NCI-H2227 (cell line): ENCODE measurements at regions not wholly inside any gene's neighbourhood (a gene's known extent, or its start where the extent isn't known, plus 50 kb on each side); places are given as distances from the start of the nearest gene placed in this dataset.
"Not testable (repeated sequence)": the region's sequence is repeated elsewhere in the genome, so short reads cannot be mapped to it uniquely, and the experiment has no call there.

Experiments used
- DNase-seq: peaks from one replicate; lab custom pipeline; 2025; ENCODE audit not compliant: unreplicated experiment; lab: John Stamatoyannopoulos, UW

DNA sequence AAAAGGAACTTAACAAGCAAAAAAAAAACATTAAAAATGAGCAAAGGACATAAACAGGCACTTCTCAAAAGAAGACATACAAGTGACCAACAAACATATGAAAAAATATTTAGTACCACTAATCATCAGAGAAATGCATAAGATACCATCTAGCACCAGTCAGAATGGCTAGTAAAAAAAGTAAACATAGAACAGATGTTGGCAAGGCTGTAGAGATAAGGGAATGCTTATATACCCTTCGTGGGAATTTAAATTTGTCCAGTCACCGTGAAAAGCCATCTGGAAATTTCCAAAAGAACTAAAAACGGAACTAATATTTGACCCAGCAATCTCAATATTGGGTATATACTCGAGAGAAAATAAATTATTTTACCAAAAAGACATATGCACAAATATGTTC, 1751.3 kb upstream of the LRRTM1 start:
- no peak for DNase-seq

DNA sequence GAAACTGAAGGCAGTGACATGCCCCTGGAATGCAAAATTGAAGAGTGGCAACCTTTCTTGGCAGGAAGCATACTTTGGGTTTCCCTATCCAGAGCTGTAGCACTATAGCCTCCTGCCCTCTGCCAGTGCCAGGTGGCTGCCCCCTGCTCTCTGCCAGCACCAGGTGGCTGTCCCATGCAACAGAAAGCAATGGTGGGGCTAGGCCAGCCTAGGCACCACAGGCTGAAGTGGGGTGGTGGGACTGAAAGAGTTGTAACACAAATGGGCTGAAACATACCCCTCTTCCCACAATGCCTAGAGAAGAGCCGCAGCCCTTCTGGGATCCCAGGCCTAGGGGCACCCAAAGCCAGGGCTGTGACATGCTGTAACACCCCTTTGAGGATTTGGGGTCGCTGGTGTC, 1739.3 kb upstream of the LRRTM1 start:
- no peak for DNase-seq

DNA sequence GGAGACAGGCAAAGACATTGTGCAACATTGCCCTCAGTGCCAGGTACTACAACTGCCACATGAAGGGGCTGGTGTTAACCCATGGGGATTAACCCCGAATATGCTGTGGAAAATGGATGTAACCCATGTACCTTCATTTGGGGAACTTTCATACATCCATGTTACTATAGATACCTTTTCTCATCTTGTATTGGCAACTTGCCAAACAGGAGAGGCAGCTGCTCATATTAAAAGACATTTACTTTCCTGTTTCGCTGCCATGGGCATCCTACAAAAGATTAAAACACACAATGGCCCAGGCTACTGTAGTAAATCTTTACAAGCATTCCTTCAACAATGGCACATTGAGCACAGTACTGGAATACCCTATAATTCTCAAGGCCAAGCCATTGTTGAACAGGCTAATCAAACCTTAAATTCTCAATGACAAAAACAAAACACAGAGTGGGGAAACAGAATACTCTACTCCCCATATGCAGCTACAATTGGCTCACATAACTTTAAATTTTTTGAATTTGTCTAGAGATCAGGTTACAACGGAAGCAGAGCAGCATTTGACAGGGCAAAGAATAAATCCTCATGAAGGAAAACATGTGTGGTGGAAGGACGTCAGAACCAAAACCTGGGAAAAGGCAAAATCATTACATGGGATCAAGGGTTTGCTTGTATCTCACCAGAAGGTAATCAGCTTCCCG, 1723.5 kb upstream of the LRRTM1 start:
- DNase-seq = peak; percentile 57

DNA sequence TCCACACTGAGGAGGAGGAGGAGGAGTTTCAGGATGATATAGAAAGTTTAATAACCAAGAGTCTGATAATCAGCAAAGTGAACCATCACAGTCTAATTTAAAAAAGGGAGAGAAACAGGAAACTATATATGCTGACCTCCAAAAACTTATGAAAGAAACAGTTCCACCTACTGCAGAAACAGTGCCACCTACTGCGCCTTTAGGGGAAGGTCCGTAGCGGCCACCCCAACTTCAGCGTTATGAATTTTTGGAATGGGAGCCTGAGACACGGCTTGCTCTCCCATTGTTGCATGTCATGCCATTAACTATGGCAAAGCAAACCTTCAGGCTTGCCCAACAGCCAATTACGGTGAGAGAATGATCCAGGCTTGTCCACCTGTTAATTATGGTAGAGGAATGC, 1719.2 kb upstream of the LRRTM1 start:
- no peak for DNase-seq

DNA sequence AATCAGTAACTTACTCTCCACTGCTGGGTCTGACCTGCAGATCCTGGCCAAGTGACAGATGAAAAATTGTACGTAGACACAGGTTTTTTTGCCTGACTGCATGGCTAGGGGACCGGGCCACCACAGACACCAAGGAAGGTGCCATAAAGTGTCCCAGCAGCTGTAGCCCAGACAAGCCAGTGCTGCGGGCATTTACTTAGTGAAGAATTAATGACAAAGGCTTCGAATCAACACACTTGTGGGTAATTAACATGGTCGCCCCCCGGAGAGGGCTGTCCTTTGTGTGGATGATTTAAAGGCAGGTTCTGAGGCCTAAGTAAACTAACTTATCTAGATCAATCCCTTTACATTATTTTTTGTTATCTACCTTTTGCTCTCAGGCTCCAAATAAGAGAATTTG, 1709.1 kb upstream of the LRRTM1 start:
- DNase-seq = no peak

DNA sequence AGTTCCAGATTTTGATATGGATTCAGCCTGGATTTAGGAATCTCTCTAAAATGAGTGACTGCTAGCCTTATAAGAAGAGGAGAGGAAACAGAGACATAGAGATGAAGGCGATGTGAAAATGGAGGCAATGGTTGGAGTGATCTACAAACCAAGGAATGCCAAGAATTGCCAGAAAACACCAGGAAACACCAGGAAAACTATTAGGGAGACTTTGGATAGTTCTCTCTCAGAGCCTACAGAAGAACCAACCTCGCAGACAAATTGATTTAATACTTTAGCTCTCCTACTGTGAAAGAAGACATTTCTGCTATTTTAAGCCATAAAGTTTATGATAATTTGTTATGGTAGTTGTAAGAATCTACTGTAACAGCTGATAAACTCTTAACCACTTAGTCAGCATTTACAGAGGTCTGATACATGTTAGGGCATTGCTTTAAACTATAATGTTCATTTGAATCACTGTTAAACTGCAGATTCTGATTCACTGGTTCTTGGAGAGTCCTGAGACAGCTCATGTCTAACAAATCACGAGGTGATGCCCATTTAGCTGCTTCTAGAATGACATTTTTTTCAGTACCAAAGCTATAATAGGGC, 1702.6 kb upstream of the LRRTM1 start:
- DNase-seq = no peak

DNA sequence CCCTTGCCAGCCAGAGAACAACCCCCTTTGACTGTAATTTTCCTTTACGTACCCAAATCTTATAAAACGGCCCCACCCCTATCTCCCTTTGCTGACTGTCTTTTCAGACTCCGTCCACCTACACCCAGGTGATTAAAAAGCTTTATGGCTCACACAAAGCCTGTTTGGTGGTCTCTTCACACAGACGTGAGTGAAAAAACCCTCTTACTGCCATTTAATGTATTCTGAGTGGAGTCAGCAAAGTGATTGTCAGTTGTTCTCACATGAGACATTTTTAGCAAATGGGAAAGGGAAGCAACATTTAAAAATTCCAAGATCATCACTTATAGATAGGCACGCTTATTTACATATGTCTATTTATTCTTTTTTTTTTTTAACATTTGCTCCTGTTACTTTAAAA, 1701.3 kb upstream of the LRRTM1 start:
- DNase-seq = not testable (repeated sequence)

DNA sequence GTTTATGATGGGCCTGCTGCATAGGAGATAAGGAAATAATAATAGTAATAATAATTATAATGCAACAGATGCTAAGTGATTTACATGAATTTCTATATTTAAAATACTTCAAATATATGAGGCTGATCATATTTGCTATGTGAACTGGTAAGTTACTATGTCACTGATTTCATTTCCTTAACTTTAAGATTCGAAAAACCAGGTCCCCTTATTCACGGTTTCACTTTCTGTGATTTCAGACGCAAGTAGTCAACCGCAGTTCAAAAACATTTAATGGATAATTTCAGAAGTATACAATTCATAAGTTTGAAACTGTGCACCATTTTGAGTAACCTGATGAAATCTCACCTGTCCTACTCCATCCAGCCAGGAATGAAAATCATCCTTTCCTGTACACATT, 1697.1 kb upstream of the LRRTM1 start:
- DNase-seq = no peak

DNA sequence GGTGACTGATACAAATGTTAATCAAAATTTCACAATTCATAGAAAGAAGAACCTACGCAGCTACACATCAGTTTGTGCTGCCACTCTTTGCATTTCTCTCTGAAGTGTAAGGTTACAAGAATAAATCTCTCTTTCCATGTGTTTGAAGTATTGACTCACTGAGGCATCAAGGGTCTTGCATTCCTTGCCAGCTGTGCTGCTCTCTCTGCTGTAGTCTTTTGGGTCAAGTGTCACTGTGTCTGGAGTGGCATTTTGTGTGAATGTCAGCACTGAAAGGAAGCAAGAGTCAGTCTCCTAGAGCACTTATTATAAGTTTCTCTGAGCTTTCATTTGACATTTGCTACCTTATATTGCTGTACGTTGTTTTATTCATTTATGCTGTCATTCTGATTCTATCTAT, 1696.1 kb upstream of the LRRTM1 start:
- no peak for DNase-seq

DNA sequence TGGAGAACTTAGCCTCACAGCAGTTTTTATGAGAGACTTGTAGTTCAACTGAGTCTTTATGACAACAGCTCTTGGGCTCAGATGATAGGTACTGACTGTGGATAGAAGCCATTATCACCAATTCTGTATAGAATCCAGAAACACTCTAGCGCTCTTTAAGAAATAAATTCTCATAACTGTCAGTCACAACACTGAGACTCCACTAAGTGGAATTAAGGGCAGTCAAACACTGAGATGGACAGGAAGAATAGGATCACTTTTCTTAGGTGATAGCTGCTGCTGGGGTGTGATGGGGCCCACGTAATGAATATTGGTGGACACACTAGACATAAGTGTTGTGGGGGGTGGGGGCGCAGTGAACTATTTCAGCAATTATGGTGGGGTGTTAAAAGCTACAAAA, 1691.8 kb upstream of the LRRTM1 start:
- no peak for DNase-seq

DNA sequence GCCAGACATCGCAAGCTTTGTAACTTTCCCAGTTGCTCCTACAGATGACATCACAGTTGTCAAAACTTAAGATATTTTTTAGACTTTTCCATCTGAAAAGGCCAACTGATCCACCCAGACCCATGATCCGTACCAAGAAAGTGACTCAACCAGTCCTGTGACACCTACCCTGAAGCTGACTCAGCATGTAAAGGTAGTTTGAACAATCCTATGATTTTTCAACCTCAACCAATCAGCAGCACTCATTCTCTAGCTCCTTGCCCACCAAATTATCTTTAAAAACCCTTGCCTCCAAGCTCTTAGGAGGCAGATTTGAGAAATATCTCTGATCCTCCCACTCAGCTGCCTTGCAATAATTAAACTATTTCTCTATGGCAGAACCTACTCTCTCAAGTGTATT, 1686.7 kb upstream of the LRRTM1 start:
- no peak for DNase-seq

DNA sequence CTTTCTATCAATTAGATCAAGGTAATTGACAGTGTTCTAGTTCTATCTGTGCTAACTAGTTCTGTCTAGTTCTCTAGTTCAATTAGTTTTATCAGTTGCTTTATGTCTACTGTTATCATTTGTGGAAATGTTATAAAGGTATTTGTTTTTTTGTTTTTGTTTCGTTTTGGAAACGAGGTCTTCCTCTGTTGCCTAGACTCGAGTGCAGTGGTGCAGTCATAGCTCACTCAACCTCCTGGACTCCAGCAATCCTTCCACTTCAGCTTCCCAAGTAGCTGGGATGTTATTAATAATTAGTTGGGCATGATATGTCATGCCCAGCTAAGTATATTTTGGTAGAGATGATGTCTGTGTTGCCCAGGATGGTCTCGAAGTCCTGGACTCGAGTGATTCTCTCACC, 1682.8 kb upstream of the LRRTM1 start:
- DNase-seq = no peak

DNA sequence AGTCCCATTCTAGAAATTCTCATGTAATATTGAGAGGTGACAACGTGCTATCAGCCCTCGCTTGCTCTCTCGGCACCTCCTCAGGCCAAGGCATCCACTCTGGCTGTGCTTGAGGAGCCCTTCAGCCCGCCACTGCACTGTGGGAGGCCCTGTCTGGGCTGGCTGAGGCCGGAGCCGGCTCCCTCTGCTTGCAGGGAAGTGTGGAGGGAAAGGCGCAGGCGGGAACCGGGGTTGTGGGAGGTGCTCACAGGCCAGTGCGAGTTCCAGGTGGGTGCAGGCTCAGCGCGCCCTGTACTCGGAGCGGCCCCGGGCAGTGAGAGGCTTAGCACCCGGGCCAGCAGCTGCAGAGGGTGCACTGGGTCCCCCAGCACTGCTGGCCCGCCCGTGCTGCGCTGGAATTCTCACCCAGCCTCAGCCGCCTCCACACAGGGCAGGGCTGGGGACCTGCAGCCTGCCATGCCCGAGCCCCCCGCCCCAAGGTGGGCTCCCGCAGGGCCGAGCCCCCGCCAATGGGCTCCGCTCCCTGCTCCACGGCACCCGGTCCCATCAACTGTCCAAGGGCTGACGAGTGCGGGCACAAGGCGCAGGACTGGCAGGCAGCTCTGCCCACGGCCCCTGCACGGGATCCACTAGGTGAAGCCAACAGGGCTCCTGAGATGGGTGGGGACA, 1680.6 kb upstream of the LRRTM1 start:
- no peak for DNase-seq

DNA sequence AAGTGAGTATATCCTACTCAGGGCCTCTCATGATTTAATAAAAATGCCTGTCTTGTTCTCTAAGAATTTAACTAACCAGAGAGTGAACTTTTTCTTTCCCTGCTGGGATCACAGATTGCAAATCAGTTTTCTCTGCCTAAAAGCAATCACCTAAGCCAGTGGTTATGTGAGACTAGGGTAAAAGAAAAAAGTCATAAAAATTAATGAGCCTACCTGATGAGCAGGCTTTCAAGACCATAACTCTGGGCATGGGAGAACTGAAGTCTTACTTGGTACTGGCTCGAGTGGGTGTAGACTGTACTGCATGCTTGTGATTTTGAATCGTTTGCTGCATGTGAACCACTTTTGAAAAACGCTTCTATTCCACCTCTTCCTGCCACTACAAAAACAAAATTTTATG, 1677.0 kb upstream of the LRRTM1 start:
- DNase-seq = no peak

DNA sequence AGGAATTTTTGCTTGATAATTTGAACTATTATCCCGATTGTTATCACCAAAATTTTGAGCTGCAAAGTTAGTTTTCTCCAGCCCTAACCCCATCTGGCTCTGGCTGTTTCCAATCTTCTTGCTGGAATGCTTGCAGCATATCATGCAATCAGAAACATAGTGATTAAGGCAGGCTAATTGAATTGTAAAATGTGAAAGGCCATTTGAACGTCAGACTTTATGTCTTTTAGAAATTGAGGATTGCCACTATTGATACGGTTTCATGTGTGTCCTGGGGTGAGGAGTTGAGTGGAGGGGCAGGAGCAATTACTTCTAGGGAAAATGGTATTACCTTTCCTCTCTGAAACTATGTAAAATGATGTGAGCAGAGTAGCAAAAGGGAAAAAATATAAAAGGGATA, 1674.5 kb upstream of the LRRTM1 start:
- no peak for DNase-seq

DNA sequence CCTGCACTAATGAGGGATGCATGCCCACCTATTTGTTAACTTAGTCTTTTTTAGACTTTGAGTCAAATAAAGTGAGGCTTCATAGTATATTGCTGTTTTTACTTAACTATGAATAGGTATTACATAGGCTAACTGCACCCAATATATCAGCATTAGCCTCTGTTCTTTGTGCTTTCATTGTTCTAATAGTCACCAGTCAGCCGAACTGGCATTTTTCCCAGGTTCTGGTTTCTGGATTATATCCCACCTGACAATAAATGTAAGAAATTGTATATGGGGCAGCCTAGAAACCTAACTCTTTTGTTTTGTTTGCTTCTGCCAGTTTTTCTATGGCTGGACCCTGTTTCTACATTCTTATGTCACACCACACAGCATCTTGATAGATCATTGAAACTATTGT, 1672.4 kb upstream of the LRRTM1 start:
- DNase-seq = no peak

DNA sequence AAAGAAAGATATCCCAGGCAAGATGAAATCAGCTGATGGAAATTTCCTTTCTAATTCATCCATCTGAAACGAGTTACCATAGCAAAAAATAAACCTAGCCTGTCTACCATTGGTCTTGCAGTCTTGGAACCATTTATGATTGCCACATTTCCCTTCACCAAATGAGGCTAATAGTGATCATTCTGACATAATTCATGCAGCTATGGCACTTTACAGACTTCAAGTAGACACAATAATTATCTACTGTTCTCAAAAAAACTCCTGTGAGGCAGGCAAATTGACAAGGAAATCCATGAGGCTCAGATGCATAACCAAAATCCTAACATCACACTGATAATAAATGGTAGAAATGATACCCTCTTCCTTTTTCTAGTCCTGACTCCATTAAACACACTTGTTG, 1669.7 kb upstream of the LRRTM1 start:
- no peak for DNase-seq

DNA sequence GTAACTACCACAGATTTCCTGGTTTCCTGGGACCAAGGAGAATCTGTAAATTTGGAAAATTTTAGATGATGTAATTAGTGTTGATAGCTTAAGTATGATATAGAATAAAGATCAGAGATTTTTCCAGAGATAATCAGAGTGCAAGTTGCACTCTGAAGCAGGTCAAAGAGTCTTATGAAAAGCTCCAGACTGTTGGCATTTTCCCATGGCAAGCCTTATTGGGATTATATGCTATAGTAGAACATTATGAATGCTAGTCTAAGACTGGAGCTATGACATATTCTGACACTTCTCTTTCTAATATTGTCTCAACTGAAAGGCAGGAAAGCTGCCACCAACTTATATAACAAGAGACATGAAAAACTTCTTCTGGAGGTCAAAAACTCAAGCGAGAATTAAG, 1638.3 kb upstream of the LRRTM1 start:
- no peak for DNase-seq

DNA sequence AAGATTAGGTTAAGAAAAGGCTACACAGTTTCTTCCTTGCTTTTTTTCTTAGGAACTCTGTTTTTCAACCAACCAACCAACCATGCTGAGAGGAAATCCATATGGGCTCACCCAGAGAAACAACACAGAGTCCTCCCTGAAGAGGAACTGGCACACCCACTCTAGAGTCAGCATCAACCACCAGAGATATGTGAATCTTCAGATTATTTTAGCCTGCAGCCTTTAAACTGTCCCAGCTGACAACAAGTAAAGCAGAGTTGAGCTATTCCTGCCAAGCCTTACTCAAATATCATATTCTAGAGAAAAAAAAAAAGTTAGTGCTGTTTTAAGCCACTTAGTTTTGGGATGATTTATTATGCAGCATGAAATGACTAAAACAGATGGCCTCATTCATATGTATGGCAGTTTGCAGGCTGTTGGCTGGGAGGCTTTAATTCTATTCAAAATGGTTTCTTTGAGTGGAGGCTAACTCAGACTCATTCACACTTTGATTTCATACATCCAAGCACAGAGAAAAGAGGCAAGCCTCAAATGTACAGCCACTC, 1637.7 kb upstream of the LRRTM1 start:
- no peak for DNase-seq

DNA sequence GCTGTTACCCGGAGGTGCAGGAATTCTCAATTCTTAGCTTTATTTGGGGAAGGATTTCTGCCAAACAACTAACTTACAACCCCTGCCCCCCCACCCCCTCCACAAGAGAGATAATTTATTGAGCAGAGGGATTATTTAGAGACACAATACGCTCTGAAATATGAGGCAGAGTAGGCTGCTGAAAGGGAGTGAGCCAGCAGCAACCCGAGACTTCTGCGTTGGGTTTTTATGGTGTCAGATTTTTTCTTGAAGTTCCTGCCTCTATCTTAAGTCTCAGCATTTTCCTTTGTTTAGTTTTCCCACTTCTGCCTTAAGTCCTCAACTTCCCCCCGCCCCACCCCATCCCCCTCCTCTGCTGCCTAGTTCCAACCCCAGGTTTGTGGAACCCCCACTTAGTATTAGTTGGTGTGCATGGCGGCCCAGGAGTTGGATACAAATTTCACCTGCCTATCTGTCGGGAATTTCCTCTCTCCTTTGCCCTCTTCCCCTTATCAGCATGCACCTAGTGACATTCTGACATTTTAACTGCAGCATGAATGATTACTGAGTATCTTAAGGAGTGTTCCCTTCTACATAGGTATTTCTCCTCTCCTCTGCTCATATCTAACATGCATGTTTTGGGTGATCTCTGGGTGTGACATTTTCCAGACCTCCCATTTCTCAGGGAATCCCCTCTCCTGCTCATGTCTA, 1635.9 kb upstream of the LRRTM1 start:
- no peak for DNase-seq

DNA sequence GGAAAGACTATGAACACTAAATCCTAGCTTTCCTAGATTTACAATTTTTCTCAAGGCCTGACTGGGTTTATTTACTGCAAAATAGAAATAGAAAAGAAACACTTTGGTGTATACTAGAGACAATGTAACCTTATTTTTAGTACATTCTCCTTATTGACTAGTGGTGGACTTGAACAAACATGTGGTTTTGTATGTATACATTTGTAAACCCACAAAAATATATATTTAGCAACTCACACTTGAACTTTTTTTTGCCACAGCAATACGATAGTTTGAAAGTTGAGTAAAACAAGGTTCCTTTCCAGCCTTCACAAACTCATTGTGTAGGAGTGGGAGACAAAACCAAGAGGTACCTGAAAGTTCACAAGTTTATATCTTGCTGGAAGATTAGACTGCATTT, 1633.4 kb upstream of the LRRTM1 start:
- no peak for DNase-seq

DNA sequence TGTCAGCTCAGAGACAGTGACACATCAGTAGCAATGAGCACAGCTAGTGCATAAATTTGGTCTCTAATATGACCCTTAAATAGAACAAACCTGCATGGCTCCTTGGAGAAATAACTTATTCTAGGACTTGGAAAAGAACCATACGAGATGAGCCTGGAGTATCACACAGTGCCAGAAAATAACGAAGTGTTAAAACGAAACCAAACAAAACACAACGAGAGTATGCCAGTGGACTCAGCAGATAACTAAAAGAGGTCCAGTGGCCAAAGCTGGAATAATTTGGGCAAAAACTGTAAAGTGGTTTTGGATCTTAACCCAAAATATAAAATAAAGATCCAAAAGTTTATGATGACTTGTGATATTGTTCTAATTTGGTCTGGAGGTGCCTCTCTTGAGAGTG, 1599.0 kb upstream of the LRRTM1 start:
- no peak for DNase-seq
